Loucy (cell line): ENCODE measurements at regions not wholly inside any gene's neighbourhood (a gene's known extent, or its start where the extent isn't known, plus 50 kb on each side); places are given as distances from the start of the nearest gene placed in this dataset.

ENCODE experiments used
- H2AFZ ChIP-seq: fragments of 200-600 bp; sonication (generic); 2 replicates; pipeline ENCODE4 v1.6.0; 2016; ENCODE audit warnings: antibody characterized with exemption, mild to moderate bottlenecking, low read length, moderate library complexity
- H3F3A ChIP-seq: fragments of 200-600 bp; 2 replicates; pipeline ENCODE4 v1.6.0; 2016; ENCODE audit warnings: antibody characterized with exemption, low read depth, mild to moderate bottlenecking
- H3K27me3 ChIP-seq: fragments of 200-600 bp; sonication (generic); 2 replicates; pipeline ENCODE4 v1.6.1; 2014; ENCODE audit warnings: low read length, mild to moderate bottlenecking; ENCODE audit not compliant: insufficient read depth, poor library complexity, severe bottlenecking
- H3K36me3 ChIP-seq: fragments of 200-600 bp; sonication (generic); 2 replicates; pipeline ENCODE4 v1.6.1; 2016; ENCODE audit warnings: low read length; ENCODE audit not compliant: insufficient read depth
- H3K4me1 ChIP-seq: fragments of 200-600 bp; sonication (generic); 2 replicates; pipeline ENCODE4 v1.5.1; 2014; ENCODE audit warnings: low read length, mild to moderate bottlenecking; ENCODE audit not compliant: insufficient read depth, poor library complexity, severe bottlenecking
- H3K4me2 ChIP-seq: fragments of 200-600 bp; sonication (generic); 2 replicates; pipeline ENCODE4 v1.6.0; 2014; ENCODE audit warnings: antibody characterized with exemption, low read length, low read depth, mild to moderate bottlenecking; ENCODE audit not compliant: poor library complexity, severe bottlenecking
- H3K4me3 ChIP-seq: fragments of 200-600 bp; sonication (generic); 2 replicates; pipeline ENCODE4 v1.5.1; 2014; ENCODE audit warnings: low read length, mild to moderate bottlenecking, mixed read lengths; ENCODE audit not compliant: poor library complexity, severe bottlenecking
- H3K79me2 ChIP-seq: fragments of 200-600 bp; sonication (generic); 2 replicates; pipeline ENCODE4 v1.6.1; 2014; ENCODE audit warnings: low read length; ENCODE audit not compliant: insufficient read depth
- H3K9ac ChIP-seq: fragments of 200-600 bp; sonication (generic); 2 replicates; pipeline ENCODE4 v1.6.0; 2014; ENCODE audit warnings: mild to moderate bottlenecking, low read depth, low read length, moderate library complexity; ENCODE audit not compliant: poor library complexity, severe bottlenecking
- H3K9me2 ChIP-seq: fragments of 200-600 bp; sonication (generic); replicated peaks from 2 replicates; pipeline ENCODE4 v1.6.1; 2016; ENCODE audit warnings: low read depth, low read length, mixed read lengths
- H3K9me3 ChIP-seq: fragments of 200-600 bp; sonication (generic); 2 replicates; pipeline ENCODE4 v1.6.1; 2014; ENCODE audit warnings: mild to moderate bottlenecking, antibody characterized with exemption, low read length, low read depth; ENCODE audit not compliant: insufficient read depth
- H4K20me1 ChIP-seq: fragments of 200-600 bp; sonication (generic); 2 replicates; pipeline ENCODE4 v1.6.0; 2014; ENCODE audit warnings: antibody characterized with exemption, low read length, mild to moderate bottlenecking; ENCODE audit not compliant: insufficient read depth, poor library complexity, severe bottlenecking
- EZH2phosphoT487 ChIP-seq: fragments of 200-600 bp; IDR thresholded peaks from 2 replicates; pipeline ENCODE4 v1.6.1; 2018; ENCODE audit warnings: antibody characterized with exemption, mild to moderate bottlenecking, moderate library complexity, borderline replicate concordance
- TF ChIP-seq, protein P1 (sequence below): fragments of 200-600 bp; sonication (generic); conservative IDR thresholded peaks from 2 replicates; pipeline ENCODE4 v1.5.1; 2014; ENCODE audit warnings: mild to moderate bottlenecking, antibody characterized with exemption, low read length

DNA sequence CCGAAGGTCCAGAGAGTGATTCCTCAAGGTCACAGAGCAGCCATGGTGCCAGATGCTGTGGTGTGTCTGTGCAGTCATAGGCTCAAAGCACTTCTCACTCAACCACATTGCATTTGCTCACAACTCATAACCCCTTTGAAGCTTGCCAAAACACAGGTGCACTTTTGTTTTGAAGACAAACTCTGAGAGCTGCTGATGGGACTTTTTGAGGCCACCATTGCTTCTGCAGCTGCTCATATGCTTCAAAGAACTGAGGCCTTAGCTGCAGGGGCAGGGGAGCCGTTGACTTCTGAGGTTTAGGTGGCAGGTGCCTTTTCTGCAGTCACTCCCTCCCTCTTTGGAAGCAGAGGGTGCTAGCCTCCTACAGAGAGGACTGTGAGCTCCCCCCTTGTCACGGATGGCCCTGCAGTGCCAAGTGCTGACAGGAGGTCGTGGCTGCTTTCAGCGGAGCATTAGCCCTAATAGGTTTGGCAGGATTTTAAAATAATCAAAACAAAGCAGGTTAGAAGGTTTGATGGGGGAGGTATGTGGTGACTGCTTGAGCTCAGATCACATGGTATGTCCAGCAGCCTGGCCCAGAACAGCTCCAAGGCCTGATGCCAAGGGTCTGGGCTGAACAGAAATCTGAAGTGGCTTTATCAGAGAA, 232.1 kb downstream of the MAN2A1 start:
- no peak overlapping the region for H3K4me3 ChIP-seq
- H2AFZ ChIP-seq, result 0 out of 2 replicates have a peak overlapping the region, but pooled peaks have one; percentile 13
- no peaks in the 10 kb centered on the region for H4K20me1 ChIP-seq
- H3K4me2 ChIP-seq, result peak overlapping the region; percentile 5
- no peaks in the 10 kb centered on the region for H3K36me3 ChIP-seq
- TF ChIP-seq EZH2phosphoT487, result no peak
- TF ChIP-seq, protein P1, sequence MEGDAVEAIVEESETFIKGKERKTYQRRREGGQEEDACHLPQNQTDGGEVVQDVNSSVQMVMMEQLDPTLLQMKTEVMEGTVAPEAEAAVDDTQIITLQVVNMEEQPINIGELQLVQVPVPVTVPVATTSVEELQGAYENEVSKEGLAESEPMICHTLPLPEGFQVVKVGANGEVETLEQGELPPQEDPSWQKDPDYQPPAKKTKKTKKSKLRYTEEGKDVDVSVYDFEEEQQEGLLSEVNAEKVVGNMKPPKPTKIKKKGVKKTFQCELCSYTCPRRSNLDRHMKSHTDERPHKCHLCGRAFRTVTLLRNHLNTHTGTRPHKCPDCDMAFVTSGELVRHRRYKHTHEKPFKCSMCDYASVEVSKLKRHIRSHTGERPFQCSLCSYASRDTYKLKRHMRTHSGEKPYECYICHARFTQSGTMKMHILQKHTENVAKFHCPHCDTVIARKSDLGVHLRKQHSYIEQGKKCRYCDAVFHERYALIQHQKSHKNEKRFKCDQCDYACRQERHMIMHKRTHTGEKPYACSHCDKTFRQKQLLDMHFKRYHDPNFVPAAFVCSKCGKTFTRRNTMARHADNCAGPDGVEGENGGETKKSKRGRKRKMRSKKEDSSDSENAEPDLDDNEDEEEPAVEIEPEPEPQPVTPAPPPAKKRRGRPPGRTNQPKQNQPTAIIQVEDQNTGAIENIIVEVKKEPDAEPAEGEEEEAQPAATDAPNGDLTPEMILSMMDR, result no peak
- H3K9me2 ChIP-seq, result no peaks in the 10 kb centered on the region
- no peaks in the 10 kb centered on the region for H3K27me3 ChIP-seq
- peaks cover 14% of the 10 kb centered on the region for H3K4me1 ChIP-seq
- H3F3A ChIP-seq, result no peaks in the 10 kb centered on the region
- H3K79me2 ChIP-seq, result no peaks in the 10 kb centered on the region
- peak overlapping the region; percentile 22 for H3K9ac ChIP-seq
- no peaks in the 10 kb centered on the region for H3K9me3 ChIP-seq

DNA sequence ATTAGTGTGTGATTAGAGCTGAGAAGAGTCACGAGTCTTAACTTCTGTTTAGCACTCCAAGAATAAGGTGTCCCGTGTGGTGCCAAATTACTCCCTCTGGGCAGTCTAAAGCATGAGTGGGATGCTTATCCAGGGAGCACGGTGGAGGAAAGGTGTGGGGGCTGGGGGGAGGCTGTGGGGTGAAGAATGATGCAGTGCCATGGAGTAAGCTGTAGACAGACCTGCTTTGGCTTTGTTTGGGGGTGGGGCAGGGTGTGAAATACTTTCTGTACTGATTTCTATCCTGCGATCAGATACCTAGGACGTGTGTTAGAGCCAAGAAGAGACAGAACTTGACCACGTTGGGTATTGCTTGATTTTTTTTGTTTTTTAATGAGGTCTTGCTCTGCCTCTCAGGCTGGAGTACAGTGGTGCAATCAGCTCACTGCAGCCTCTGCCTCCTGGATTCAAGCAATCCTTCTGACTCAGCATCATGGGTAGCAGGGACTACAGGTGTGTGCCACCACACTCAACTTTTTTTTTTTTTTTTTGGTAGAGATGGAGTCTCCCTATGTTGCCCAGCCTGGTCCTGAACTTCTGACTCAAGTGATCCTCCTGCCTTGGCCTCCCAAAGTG, 232.8 kb downstream of the MAN2A1 start:
- no peak for TF ChIP-seq EZH2phosphoT487
- TF ChIP-seq, protein P1, result no peak
- H3K4me1 ChIP-seq, result peaks cover 14% of the 10 kb centered on the region
- no peak overlapping the region for H2AFZ ChIP-seq

DNA sequence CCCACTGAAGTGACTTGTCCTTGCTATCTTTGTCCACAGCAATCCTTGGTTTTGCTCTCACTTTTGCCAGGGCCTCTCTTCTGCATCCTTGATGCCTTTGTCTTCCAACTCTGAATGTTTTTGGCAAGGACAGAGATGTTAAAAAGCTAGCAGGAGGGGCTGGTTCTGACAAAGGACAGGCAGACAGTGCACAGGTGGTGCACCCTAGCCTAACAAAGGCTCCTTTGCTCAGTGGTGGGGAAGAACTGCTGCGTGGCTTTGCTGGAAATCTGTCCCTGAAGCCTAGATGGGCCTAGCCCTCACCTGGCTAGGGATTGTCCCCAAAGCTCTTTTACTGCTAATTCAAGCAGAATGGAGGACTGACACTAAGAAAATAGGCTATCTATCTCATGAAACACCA, 233.5 kb downstream of the MAN2A1 start:
- Histone ChIP-seq H3K9me3 (no peaks in the 10 kb centered on the region), H3K36me3 (no peaks in the 10 kb centered on the region), H3K4me2 (no peak overlapping the region), H3K4me3 (no peak overlapping the region), H3K79me2 (no peaks in the 10 kb centered on the region), H3K4me1 (peaks cover 14% of the 10 kb centered on the region), H3K27me3 (no peaks in the 10 kb centered on the region), H2AFZ (no peak overlapping the region), H3F3A (no peaks in the 10 kb centered on the region), H3K9ac (no peak overlapping the region), H3K9me2 (no peaks in the 10 kb centered on the region), H4K20me1 (no peaks in the 10 kb centered on the region)
- no peak for TF ChIP-seq EZH2phosphoT487
- TF ChIP-seq, protein P1, result no peak

More for the DNA sequence above, 232.8 kb downstream of the MAN2A1 start:
- Histone ChIP-seq H3K27me3 (no peaks in the 10 kb centered on the region), H3K36me3 (no peaks in the 10 kb centered on the region), H3K4me2 (peak overlapping the region; percentile 5), H3K9ac (peak overlapping the region; percentile 22), H3K79me2 (no peaks in the 10 kb centered on the region), H4K20me1 (no peaks in the 10 kb centered on the region), H3F3A (no peaks in the 10 kb centered on the region), H3K4me3 (no peak overlapping the region), H3K9me2 (no peaks in the 10 kb centered on the region), H3K9me3 (no peaks in the 10 kb centered on the region)
